ENCODE measurements at regions not wholly inside any gene's neighbourhood (a gene's known extent, or its start where the extent isn't known, plus 50 kb on each side); places are given as distances from the start of the nearest gene placed in this dataset.

DNA sequence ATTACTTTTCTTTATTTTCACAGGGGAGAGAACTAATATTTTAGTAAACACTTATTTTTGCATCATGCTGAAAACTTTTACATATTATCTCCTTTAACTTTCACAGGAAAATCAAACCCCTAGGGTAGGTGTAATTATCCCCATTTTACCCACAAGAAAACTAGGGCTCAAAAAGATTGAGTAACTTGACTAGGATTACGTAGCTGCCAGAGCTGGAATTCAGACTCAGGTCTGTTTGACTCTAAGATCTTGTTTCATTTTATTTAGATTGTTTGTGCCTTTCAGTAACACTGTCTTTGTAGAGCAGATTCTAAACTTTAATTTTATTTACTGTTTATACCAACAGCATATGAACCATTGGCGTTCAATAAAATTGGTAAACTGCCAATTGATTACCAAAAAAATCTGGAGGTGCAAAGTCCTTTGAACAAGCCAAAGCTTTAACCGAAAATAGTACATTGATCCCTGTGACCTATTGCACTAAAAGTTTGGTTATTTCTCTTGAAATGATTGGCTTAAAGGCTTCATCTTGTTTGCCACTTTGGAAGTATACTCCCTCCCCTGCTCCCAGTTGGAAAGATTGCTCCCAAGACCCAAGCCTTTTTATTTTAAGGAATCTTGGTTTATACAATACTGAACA lies 71.0 kb upstream of the WDR26 start:
- no peak for DNase-seq

GRCh38 chr1:224506141-224506814 lies 71.7 kb upstream of the WDR26 start:
- DNase-seq, result no peak

- no peak for DNase-seq
Observed at GRCh38 chr1:224507771-224508523, 73.3 kb upstream of the WDR26 start.

DNA sequence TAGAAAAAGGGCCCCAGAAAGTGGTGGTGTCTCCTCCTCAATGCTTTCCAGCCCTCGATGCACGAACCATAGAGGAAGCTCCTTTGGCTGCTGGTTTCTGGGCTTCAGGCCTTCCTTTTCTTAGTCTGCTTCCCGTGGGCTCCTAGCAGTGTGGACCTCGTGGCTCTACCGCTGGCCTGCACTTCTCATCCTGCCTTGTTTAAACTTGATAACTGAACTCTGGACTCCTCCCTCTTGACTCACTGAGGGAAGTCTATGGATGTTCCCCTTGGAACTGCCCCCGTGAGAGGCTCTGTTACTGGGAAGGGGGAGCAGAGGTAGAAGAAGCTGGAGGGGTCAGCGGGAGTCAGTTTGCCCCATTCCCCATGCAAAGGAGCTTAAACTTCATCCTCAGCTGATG lies 75.3 kb upstream of the WDR26 start:
- DNase-seq, result no peak

GRCh38 chr1:224510880-224511645 lies 76.5 kb upstream of the WDR26 start:
- no peak for DNase-seq

GRCh38 chr1:224512600-224513151 lies 78.1 kb upstream of the WDR26 start:
- no peak for DNase-seq

- DNase-seq, result no peak
Observed at GRCh38 chr1:224513383-224513782, 78.8 kb upstream of the WDR26 start.

- peak; percentile 89 for DNase-seq
Observed at GRCh38 chr1:224513787-224514209, 79.2 kb upstream of the WDR26 start.

DNA sequence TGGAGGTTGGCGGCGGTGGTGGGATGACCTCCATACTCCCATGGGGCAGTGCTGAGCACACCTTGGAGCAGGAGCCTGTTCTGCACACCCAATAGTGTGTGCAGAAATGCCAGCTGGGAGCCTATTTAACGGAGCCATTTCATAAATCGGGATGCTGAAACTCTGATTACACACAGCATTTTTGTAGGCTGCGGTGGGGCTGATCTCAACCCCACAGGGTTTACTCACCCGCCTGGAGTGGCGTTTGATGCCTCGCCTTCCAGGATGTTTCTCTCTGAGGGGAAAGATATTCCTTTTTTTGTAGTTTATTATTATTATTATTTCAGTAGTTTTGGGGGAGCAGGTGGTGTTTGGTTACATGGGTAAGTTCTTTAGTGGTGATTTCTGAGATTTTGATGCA lies 82.6 kb upstream of the WDR26 start:
- no peak for DNase-seq

- no peak for DNase-seq
Observed at GRCh38 chr1:224518528-224518927, 83.9 kb upstream of the WDR26 start.

DNA sequence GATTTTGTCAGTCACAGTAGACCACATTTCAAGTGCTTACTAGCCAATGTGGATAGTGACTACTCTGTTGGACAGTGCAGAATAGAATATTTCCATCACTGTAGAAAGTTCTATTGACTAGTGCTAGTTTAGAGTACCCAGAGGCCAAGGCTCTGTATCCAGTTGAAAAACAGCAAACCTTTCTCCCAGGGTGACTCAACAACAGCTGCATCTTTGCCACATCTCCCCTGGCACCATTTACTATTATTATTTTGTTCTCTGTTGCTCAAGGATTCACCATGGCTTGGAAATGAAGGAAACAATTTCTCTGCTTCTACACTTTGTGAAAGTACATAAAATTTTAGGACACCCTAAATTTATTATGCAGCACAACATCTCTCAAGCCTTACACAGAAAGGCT lies 85.3 kb upstream of the WDR26 start:
- DNase-seq, result no peak

GRCh38 chr1:224520808-224521207 lies 86.2 kb upstream of the WDR26 start:
- DNase-seq, result no peak

GRCh38 chr1:224521904-224522734 lies 87.5 kb upstream of the WDR26 start:
- DNase-seq, result no peak

- no peak for DNase-seq
Observed at GRCh38 chr1:224523676-224524075, 89.1 kb upstream of the WDR26 start.

- no peak for DNase-seq
Observed at GRCh38 chr1:224524679-224525078, 90.1 kb upstream of the WDR26 start.

DNA sequence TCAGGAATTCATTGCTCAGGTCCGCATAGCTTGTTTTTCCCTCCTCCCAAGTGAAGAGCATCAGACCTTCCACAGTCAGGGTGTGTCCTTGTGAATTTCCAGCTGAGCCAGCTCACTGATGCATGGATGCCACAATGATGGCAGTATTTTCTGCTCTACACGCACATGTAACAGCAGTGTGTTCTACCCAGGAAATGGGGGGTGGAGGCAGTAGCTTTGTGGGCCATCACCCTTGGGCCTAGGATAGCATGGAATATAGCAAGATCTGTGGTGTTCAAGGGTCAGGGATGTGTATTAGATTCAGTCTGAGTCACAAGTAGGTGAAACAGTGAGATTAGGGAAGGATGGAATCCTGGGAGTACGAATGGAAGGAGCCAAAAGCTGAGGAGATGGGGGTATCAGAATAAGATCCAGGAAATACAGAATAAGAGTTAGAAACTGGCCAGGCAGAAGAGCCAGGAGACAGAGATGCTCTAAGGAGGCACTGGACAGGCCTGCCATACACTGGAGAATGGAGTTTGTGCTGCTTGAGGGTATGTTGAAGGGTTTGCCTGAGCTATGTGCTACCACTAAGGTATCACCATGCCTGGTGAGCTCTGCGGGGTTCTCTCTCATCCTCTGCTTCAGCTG lies 90.6 kb upstream of the CNIH3 start:
- DNase-seq, result no peak

GRCh38 chr1:224526771-224527170 lies 89.3 kb upstream of the CNIH3 start:
- DNase-seq, result no peak

DNA sequence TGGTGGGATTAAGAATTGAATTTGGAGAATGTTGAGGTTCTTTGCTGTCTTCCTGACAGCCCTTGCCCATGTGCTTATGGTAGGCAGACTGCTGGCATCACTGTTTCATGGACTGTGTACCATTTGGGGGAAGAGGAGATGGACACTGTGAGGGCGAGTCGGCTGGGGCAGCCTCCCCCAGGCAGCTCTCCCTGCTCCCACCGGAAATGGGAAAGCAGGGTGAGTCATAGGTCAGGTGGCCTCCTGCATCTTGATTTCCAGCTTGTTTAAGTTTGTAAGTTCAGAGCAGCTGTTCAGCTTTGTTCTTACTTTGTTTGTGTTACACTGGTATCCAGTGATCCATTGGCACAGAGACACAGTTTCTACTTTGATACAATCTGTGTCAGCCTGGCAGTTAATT lies 87.2 kb upstream of the CNIH3 start:
- no peak for DNase-seq

GRCh38 chr1:224529844-224530243 lies 86.3 kb upstream of the CNIH3 start:
- DNase-seq, result no peak

DNA sequence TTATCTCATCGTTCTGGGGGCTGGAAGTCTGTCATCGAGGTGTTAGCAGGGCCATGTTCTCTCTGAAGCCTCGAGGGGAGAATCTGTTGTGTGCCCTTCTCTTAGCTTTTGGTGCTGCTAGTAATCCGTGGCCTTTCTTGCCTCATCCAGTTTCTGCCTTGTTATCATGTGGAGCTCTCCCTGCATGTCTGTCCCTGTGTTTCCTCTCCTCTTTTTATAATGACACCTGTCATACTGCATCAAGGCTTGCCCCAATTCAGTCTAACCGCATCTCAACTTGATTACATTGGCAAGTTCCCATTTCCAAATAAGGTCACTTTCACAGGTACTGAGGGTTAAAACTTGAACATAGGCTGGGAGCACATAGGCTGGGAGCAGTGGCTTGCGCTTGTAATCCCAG lies 82.6 kb upstream of the CNIH3 start:
- no peak for DNase-seq

GRCh38 chr1:224534731-224535130 lies 81.4 kb upstream of the CNIH3 start:
- DNase-seq, result no peak

DNA sequence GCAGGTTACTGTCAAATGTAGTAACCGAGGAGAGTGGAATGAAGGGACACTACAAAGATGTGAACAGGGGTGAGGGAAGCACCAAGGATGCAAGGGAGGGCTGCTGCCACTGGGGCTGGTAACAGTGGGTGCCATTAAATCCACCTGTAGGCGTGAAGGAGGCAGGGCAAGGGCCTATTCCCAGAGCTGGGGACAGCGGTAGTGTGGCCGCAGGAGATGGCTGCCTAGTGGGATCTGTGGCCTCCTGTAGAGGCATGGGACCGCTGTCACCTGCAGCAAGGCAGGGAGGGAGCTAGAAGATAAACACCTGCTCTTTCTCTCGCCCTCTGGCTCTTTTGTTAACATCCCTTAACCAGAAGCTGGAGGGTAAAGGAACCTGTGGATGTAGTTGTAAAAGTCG lies 80.5 kb upstream of the CNIH3 start:
- DNase-seq, result no peak

All from RPMI8226 (cell line).